HG02870 (cell line): ENCODE measurements at regions not wholly inside any gene's neighbourhood (a gene's known extent, or its start where the extent isn't known, plus 50 kb on each side); places are given as distances from the start of the nearest gene placed in this dataset.
"Not testable (repeated sequence)": the region's sequence is repeated elsewhere in the genome, so short reads cannot be mapped to it uniquely, and the experiment has no call there.

Source experiments
- ATAC-seq: cut with Tn5 transposase; IDR thresholded peaks from one replicate; pipeline ENCODE4 v1.9.1; 2021; ENCODE audit warnings: mild to moderate bottlenecking, moderate library complexity; ENCODE audit not compliant: unreplicated experiment

- no peak for ATAC-seq
These were observed 51.0 kb downstream of the POU3F3 start for GRCh38 chr2:104904889-104905288.

DNA sequence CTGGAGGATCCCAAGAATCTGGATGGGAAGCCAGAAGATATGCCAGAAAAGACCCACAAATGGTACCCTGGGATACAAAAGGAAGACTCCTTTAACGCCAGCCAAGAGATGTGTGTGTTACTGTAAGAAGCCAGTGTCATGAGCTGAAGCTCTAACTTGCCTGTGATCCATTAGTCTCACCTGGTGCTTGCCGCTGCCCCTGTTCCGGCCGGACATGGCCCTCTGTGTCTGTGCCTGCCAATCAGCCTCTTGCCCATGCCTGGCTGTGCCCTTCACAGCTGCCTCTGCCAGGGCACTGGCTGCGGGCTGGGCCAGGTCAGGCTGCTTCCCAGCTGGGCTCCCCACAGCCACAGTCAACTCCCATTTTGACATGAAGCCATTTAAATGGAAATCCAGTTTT is 55.4 kb downstream of the POU3F3 start:
- ATAC-seq, result no peak

GRCh38 chr2:104914509-104914908 is 60.6 kb downstream of the POU3F3 start:
- peak; percentile 81 for ATAC-seq

DNA sequence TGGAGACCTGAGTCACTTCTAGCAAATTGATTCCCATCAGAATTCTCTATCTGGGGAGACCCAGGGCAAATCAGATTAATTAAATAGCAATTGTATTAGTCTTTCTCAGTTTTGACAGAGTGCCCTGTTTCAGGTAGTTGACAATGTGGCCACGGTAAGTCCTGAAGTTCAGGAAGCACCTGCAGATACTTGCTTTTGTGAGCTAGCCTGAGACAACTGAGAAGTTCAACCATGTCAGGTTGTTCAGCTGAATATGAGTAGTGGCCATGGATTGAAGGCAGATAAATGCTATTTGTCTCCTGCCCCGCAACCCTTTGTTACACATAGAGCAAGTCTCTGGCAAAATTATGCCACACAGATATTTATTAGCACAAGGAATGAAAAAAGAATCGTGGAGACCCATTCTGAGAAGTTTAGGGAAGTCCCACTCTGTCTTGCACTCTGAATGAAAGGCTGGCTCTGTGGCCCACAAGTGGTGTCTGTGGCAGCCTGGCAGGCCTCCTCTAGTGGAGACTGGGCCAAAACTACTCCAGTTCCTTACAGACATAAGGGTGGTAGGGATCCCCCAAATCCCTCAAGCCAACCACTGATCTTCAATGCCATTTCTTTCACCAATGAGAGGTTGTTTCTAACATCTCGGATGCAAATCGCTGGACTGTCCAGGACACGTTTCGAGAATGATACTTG is 61.3 kb downstream of the POU3F3 start:
- ATAC-seq, result no peak

- ATAC-seq, result no peak
These were observed 65.2 kb downstream of the POU3F3 start for GRCh38 chr2:104919127-104919526.

DNA sequence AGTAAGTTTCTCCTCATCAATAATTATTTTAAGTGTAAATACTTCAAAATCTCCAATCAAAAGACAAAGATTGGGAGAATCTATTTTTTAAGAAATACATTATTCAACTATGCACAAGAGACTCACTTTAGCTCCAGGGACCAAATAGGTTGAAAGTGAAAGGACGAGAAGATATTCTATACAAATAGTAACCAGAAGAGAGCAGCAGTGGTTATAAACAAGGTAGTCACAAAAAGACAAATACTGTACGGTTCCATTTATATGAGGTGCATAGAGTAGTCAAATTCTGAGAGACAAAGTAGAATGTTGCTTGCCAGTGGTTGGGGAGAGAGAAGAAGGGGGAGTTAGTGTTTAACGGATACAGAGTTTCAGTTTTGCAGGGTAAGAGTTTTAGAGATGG is 69.8 kb downstream of the POU3F3 start:
- peak; percentile 54 for ATAC-seq

DNA sequence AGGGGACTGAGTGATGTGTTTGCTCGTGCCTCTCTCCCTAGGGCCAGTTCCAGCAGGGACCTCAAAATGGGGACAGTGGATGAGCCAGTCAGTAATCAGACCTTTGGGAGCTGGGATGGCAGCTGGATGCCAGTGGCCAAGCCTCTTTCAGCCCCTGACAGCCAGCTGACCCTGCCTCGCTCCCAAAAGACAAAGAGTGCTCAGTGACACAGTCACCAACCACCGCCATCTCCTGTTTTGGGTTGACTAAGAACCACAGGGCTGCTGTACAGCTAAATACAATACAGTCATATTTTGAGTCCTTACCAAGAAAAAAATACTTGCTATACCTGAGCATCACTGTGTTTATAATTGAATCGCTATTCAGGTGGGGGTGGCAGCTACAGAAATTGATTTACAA is 75.7 kb downstream of the POU3F3 start:
- ATAC-seq, result peak; percentile 55

- no peak for ATAC-seq
These were observed 76.8 kb downstream of the POU3F3 start for GRCh38 chr2:104930732-104931131.

- no peak for ATAC-seq
These were observed 78.3 kb downstream of the POU3F3 start for GRCh38 chr2:104932243-104932642.

DNA sequence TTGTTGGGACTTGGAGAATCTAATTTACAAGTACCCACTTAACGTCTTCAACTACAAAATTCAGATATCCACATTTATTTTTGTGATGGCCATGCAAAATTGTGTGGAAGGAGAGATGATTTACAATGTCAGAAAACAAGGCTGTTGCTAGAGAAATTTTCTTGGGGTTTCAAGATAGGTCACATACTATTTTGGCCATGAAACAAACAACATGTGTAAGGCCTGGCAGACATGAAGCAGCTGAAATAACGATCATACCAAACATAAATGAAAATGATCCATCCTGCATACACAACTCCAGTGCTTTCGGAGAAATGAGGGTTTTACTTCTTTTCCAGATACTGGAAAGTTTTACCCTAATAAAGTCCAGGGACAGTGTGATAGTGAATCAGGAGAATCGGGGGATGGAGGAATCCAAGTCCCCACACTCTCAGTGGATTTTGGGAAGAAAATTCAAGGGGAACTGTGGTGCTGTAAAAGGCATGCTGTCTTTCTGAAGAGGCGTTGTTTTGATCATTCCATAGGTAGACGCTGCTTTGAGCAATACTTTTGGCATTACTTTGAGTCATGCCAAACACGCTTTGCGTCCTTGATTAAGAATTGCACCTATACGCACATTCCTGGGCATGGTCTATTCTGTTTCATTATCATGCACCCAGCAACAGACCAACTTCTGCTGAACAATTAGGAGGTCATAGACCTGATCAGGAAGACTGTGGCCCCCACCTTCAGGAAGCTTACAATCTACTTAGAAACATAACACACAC is 79.4 kb downstream of the POU3F3 start:
- ATAC-seq, result no peak

DNA sequence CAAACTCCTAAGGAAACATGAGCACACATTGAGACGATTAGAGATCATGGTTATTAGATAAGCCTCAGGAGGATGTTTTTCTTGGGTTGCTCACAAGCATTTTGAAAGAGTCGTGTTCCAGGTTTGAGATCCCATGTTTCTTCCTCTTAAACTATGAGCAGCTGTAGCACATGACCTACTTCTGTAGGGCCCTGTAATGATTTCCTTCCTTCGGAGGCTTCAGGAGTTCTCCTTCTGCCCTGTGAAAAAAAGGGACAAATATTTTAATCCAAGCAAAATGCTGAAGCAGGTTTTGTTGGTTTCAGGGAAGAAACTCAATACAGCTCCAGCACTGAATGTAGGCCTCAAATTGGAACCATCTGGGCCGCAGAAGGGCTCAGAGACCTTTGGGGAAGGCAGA is 82.6 kb downstream of the POU3F3 start:
- no peak for ATAC-seq

DNA sequence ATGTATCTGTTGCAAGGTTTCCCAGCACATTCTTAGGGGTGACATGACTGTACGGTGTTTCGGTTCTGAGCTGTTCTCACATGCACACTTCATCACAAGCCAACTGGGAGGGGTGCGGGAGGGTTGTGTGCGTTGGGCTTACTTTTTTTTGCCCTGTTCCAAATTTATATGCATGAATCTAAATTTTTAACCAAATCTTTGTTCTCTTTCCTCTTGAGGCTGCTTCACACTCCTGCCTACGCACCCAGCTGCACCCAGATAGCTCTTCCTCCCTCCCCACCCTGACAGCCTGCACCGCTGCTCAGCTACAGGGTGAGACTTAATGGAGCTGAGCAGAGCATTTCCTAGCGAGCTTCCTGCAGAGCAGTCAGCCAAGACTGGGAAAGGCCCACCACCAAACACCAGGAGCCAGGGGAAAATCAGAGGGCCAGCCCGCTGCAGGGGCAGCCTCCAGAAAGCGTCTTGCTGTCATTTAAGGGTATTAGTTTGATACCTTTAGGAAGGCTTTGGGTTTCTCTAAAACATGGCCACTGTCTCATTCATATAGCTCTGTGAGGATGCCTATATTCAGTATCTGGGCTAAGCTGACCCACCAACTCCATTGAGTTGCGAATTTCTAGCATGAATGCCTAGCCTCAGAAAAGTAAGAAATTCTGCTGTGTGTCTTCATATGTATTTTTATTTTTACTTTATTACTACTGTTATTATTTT is 84.5 kb downstream of the POU3F3 start:
- peak; percentile 98 for ATAC-seq

GRCh38 chr2:104939570-104940217 is 85.8 kb downstream of the POU3F3 start:
- ATAC-seq, result no peak

DNA sequence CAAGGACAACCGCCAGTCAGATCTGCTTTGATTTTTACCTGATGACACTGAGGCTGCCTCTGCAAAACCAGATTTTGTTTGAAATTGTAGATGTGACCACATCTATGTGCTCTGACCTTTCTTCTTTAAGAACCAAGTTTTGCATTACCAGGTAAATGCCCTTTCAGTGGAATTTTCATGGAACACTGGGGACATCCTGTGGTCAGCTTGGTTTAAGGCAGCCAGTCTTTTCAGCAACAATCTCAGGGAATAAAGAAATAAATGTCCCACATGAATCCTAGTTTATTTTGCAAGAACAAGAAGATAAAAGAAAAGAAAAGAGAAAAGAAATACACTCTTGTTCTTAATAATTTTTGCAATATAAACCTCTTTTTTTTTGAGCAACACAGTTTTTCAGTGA is 90.6 kb downstream of the POU3F3 start:
- ATAC-seq, result no peak

DNA sequence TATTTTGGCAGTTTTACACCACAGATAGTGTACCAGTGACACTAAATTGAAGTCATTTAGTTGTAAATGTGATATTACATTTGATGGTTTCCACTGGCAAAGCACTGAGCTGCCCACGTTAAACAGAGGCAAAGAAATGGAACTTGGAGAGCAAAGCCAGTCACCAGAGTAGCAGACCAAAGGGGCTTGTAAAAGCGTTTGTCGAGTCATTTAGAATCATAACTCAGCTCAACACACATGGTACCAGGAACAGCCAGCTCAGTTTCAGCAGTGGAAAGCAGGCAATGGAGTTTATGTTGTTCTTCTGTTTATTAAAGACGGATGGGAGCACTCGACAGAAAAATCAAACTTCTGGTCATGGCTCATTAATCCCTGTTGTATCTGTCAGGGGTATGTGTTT is 91.2 kb downstream of the POU3F3 start:
- no peak for ATAC-seq

- ATAC-seq, result no peak
These were observed 92.0 kb downstream of the POU3F3 start for GRCh38 chr2:104945866-104946265.

GRCh38 chr2:104947456-104947855 is 90.4 kb upstream of the MRPS9 start:
- ATAC-seq, result not testable (repeated sequence)

- no peak for ATAC-seq
These were observed 84.9 kb upstream of the MRPS9 start for GRCh38 chr2:104952976-104953375.

DNA sequence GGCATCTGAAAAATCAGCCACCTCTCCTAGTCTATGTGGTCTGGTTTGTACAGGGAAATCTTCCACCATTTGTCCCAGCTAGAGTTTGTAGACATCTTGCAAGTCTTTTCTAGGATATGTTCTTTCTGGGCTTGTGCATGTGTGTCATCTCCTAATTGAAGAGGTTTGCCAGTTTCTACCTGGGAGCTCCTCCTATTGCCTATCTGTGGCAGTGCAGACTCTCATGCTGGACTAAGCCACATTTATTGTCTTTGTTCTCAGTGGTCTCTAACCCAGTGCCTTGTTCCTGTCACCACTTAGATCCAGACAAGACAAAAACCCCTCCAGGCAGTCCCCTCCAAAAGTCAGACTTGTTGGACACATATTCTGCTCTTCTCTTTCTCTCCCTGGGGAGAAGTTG is 72.0 kb upstream of the MRPS9 start:
- ATAC-seq, result no peak

- ATAC-seq, result no peak
These were observed 68.3 kb upstream of the MRPS9 start for GRCh38 chr2:104969564-104969963.

- no peak for ATAC-seq
These were observed 62.5 kb upstream of the MRPS9 start for GRCh38 chr2:104975371-104975770.
